HL-60 (cell line): ENCODE measurements at regions not wholly inside any gene's neighbourhood (a gene's known extent, or its start where the extent isn't known, plus 50 kb on each side); places are given as distances from the start of the nearest gene placed in this dataset.

Source experiments
- DNase-seq, 2 experiments: peaks; one replicate each; pipeline ENCODE4 v3.0.0-alpha.2; 2010 to 2020; ENCODE audit warnings: low read depth in 1 of 2, low spot score in 1 of 2
- H3K27ac ChIP-seq: fragments of 250-450 bp; sonication (Bioruptor Pico); replicated peaks from 2 replicates; pipeline ENCODE4 v1.5.1; 2020; ENCODE audit warnings: mild to moderate bottlenecking, moderate library complexity
- H3K27me3 ChIP-seq: fragments of 250-450 bp; sonication (Bioruptor Pico); 2 replicates; pipeline ENCODE4 v1.5.1; 2021; ENCODE audit warnings: mild to moderate bottlenecking, moderate library complexity; ENCODE audit not compliant: insufficient read depth, poor library complexity, severe bottlenecking
- H3K4me3 ChIP-seq: replicated peaks from 2 replicates; pipeline ENCODE4 v1.5.1; 2011; ENCODE audit warnings: mild to moderate bottlenecking, control low read depth, low read length; ENCODE audit not compliant: insufficient read depth
- GABPA ChIP-seq: IDR thresholded peaks from 2 replicates; pipeline ENCODE4 v1.6.1; 2012; ENCODE audit warnings: low read depth
- POLR2AphosphoS5 ChIP-seq: IDR thresholded peaks from 2 replicates; pipeline ENCODE4 v1.6.1; 2012; ENCODE audit warnings: low read depth
- SPI1 ChIP-seq: IDR thresholded peaks from 2 replicates; pipeline ENCODE4 v1.6.1; 2012; ENCODE audit warnings: low read depth, mild to moderate bottlenecking, borderline replicate concordance
- TF ChIP-seq, protein P1 (sequence below): IDR thresholded peaks from 2 replicates; pipeline ENCODE4 v1.6.1; 2012; ENCODE audit warnings: low read depth; ENCODE audit not compliant: insufficient replicate concordance
- TF ChIP-seq, protein P2 (sequence below): IDR thresholded peaks from one replicate; pipeline ENCODE4 v1.5.1; 2011; ENCODE audit warnings: low read length, control low read depth, inconsistent platforms; ENCODE audit not compliant: insufficient read depth

GRCh38 chr1:113007706-113008364 lies 51.8 kb upstream of the SLC16A1 start:
- peak in 1 of 2 experiments; percentile 19 for DNase-seq
- H3K27ac ChIP-seq, result no peak overlapping the region
- TF ChIP-seq SPI1, result peak; percentile 36; the same call in 1 of the 2 replicates
- TF ChIP-seq, protein P1, sequence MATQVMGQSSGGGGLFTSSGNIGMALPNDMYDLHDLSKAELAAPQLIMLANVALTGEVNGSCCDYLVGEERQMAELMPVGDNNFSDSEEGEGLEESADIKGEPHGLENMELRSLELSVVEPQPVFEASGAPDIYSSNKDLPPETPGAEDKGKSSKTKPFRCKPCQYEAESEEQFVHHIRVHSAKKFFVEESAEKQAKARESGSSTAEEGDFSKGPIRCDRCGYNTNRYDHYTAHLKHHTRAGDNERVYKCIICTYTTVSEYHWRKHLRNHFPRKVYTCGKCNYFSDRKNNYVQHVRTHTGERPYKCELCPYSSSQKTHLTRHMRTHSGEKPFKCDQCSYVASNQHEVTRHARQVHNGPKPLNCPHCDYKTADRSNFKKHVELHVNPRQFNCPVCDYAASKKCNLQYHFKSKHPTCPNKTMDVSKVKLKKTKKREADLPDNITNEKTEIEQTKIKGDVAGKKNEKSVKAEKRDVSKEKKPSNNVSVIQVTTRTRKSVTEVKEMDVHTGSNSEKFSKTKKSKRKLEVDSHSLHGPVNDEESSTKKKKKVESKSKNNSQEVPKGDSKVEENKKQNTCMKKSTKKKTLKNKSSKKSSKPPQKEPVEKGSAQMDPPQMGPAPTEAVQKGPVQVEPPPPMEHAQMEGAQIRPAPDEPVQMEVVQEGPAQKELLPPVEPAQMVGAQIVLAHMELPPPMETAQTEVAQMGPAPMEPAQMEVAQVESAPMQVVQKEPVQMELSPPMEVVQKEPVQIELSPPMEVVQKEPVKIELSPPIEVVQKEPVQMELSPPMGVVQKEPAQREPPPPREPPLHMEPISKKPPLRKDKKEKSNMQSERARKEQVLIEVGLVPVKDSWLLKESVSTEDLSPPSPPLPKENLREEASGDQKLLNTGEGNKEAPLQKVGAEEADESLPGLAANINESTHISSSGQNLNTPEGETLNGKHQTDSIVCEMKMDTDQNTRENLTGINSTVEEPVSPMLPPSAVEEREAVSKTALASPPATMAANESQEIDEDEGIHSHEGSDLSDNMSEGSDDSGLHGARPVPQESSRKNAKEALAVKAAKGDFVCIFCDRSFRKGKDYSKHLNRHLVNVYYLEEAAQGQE, result no peak
- no peaks in the 10 kb centered on the region for H3K27me3 ChIP-seq
- H3K4me3 ChIP-seq, result no peak overlapping the region

- no peak for TF ChIP-seq SPI1
- no peak for TF ChIP-seq POLR2AphosphoS5
- no peak for TF ChIP-seq GABPA
- TF ChIP-seq, protein P2, sequence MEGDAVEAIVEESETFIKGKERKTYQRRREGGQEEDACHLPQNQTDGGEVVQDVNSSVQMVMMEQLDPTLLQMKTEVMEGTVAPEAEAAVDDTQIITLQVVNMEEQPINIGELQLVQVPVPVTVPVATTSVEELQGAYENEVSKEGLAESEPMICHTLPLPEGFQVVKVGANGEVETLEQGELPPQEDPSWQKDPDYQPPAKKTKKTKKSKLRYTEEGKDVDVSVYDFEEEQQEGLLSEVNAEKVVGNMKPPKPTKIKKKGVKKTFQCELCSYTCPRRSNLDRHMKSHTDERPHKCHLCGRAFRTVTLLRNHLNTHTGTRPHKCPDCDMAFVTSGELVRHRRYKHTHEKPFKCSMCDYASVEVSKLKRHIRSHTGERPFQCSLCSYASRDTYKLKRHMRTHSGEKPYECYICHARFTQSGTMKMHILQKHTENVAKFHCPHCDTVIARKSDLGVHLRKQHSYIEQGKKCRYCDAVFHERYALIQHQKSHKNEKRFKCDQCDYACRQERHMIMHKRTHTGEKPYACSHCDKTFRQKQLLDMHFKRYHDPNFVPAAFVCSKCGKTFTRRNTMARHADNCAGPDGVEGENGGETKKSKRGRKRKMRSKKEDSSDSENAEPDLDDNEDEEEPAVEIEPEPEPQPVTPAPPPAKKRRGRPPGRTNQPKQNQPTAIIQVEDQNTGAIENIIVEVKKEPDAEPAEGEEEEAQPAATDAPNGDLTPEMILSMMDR, result no peak
- TF ChIP-seq, protein P1, result no peak
- no peaks in the 10 kb centered on the region for H3K27me3 ChIP-seq
- no peak overlapping the region for H3K4me3 ChIP-seq
- no peak overlapping the region for H3K27ac ChIP-seq
- no peak for DNase-seq
These were observed 52.3 kb upstream of the SLC16A1 start for GRCh38 chr1:113008365-113008714.

GRCh38 chr1:113012149-113012548 lies 56.2 kb upstream of the SLC16A1 start:
- Histone ChIP-seq H3K27ac (no peak overlapping the region), H3K4me3 (no peak overlapping the region), H3K27me3 (no peaks in the 10 kb centered on the region)
- no peak for DNase-seq
- TF ChIP-seq, protein P2, result no peak
- TF ChIP-seq POLR2AphosphoS5, result no peak
- TF ChIP-seq GABPA, result no peak
- TF ChIP-seq, protein P1, result no peak
- no peak for TF ChIP-seq SPI1
